EH (cell line): ENCODE measurements at regions not wholly inside any gene's neighbourhood (a gene's known extent, or its start where the extent isn't known, plus 50 kb on each side); places are given as distances from the start of the nearest gene placed in this dataset.
A peak's percentile ranks its signal among the peaks of the same experiment; 100 is the strongest.

Experiments used
- DNase-seq: peaks from one replicate; pipeline ENCODE4 v3.0.0-alpha.2; 2015; ENCODE audit warnings: low read depth

GRCh38 chr3:66592927-66593625 is 92.3 kb upstream of the LRIG1 start:
- DNase-seq, result no peak

GRCh38 chr3:66593978-66594377 is 93.2 kb upstream of the LRIG1 start:
- DNase-seq, result peak; percentile 85

- no peak for DNase-seq
These were observed 96.6 kb upstream of the LRIG1 start for GRCh38 chr3:66597308-66597863.

GRCh38 chr3:66598168-66598567 is 97.3 kb upstream of the LRIG1 start:
- peak; percentile 51 for DNase-seq

- DNase-seq, result no peak
These were observed 101.4 kb upstream of the LRIG1 start for GRCh38 chr3:66602237-66602636.

GRCh38 chr3:66602691-66603090 is 101.9 kb upstream of the LRIG1 start:
- DNase-seq, result no peak

GRCh38 chr3:66603151-66603611 is 102.4 kb upstream of the LRIG1 start:
- no peak for DNase-seq

GRCh38 chr3:66604481-66604880 is 103.7 kb upstream of the LRIG1 start:
- no peak for DNase-seq

- DNase-seq, result no peak
These were observed 105.3 kb upstream of the LRIG1 start for GRCh38 chr3:66606126-66606525.

GRCh38 chr3:66606868-66607267 is 106.0 kb upstream of the LRIG1 start:
- DNase-seq, result no peak

- DNase-seq, result peak; percentile 36
These were observed 109.1 kb upstream of the LRIG1 start for GRCh38 chr3:66609660-66610561.

- DNase-seq, result no peak
These were observed 109.7 kb upstream of the LRIG1 start for GRCh38 chr3:66610562-66610909.

- DNase-seq, result no peak
These were observed 115.0 kb upstream of the LRIG1 start for GRCh38 chr3:66615643-66616301.

- DNase-seq, result no peak
These were observed 116.5 kb upstream of the LRIG1 start for GRCh38 chr3:66617351-66617750.

GRCh38 chr3:66618066-66618465 is 117.2 kb upstream of the LRIG1 start:
- peak; percentile 75 for DNase-seq

- DNase-seq, result no peak
These were observed 119.5 kb upstream of the LRIG1 start for GRCh38 chr3:66620296-66620695.

- DNase-seq, result no peak
These were observed 122.1 kb upstream of the LRIG1 start for GRCh38 chr3:66622756-66623457.

GRCh38 chr3:66625505-66626216 is 124.8 kb upstream of the LRIG1 start:
- DNase-seq, result no peak

- DNase-seq, result no peak
These were observed 128.5 kb upstream of the LRIG1 start for GRCh38 chr3:66629150-66629981.

- no peak for DNase-seq
These were observed 129.2 kb upstream of the LRIG1 start for GRCh38 chr3:66629982-66630368.
